Astrocyte (in vitro differentiated cells and primary cell): ENCODE measurements at regions not wholly inside any gene's neighbourhood (a gene's known extent, or its start where the extent isn't known, plus 50 kb on each side); places are given as distances from the start of the nearest gene placed in this dataset.

Experiments used
- DNase-seq: peaks from one replicate; pipeline ENCODE4 v3.0.0-alpha.2; 2010; ENCODE audit warnings: low read depth
- FAIRE-seq: peaks from 2 replicates; lab custom pipeline; 2011; peaks lifted over from hg19 to GRCh38; lab: Jason Lieb, UNC
- H2AFZ ChIP-seq: 2 replicates; pipeline ENCODE4 v1.6.0; 2012; ENCODE audit warnings: low read depth, low read length, inconsistent platforms
- H3K27ac ChIP-seq: 2 replicates; pipeline ENCODE4 v1.5.1; 2011; ENCODE audit warnings: low read depth, low read length, inconsistent platforms
- H3K27me3 ChIP-seq: 2 replicates; pipeline ENCODE4 v1.6.0; 2011; ENCODE audit warnings: low read length, inconsistent platforms; ENCODE audit not compliant: insufficient read depth
- H3K36me3 ChIP-seq: 2 replicates; pipeline ENCODE4 v1.5.1; 2011; ENCODE audit warnings: low read length, inconsistent platforms; ENCODE audit not compliant: insufficient read depth
- H3K4me1 ChIP-seq: 2 replicates; pipeline ENCODE4 v1.5.1; 2011; ENCODE audit warnings: low read length, inconsistent platforms; ENCODE audit not compliant: insufficient read depth
- H3K4me2 ChIP-seq: 2 replicates; pipeline ENCODE4 v1.6.0; 2012; ENCODE audit warnings: low read length, inconsistent platforms
- H3K4me3 ChIP-seq: 2 replicates; pipeline ENCODE4 v1.5.1; 2011; ENCODE audit warnings: low read depth, mild to moderate bottlenecking, low read length, inconsistent platforms; ENCODE audit not compliant: insufficient read depth
- H3K79me2 ChIP-seq: 2 replicates; pipeline ENCODE4 v1.6.0; 2012; ENCODE audit warnings: mild to moderate bottlenecking, low read length, inconsistent platforms; ENCODE audit not compliant: insufficient read depth
- H3K9ac ChIP-seq: 2 replicates; pipeline ENCODE4 v1.6.0; 2012; ENCODE audit warnings: mild to moderate bottlenecking, low read length, inconsistent platforms
- H3K9me3 ChIP-seq: 2 replicates; pipeline ENCODE4 v1.5.1; 2012; ENCODE audit warnings: low read depth, mild to moderate bottlenecking, low read length, inconsistent platforms; ENCODE audit not compliant: insufficient read depth
- H4K20me1 ChIP-seq: 2 replicates; pipeline ENCODE4 v1.6.0; 2012; ENCODE audit warnings: low read length, inconsistent platforms; ENCODE audit not compliant: insufficient read depth
- H3K27ac Mint-ChIP-seq: one replicate; pipeline ENCODE4 v1.8.0; 2021; ENCODE audit warnings: mild to moderate bottlenecking, mixed read lengths; ENCODE audit not compliant: unreplicated experiment
- H3K27me3 Mint-ChIP-seq: one replicate; pipeline ENCODE4 v1.8.0; 2021; ENCODE audit warnings: low read depth, mixed read lengths; ENCODE audit not compliant: unreplicated experiment
- H3K36me3 Mint-ChIP-seq: one replicate; pipeline ENCODE4 v1.8.0; 2021; ENCODE audit warnings: low read depth, mixed read lengths; ENCODE audit not compliant: unreplicated experiment
- H3K4me1 Mint-ChIP-seq: one replicate; pipeline ENCODE4 v1.8.0; 2021; ENCODE audit warnings: low read depth, mixed read lengths; ENCODE audit not compliant: unreplicated experiment
- H3K4me3 Mint-ChIP-seq: one replicate; pipeline ENCODE4 v1.8.0; 2021; ENCODE audit warnings: mild to moderate bottlenecking, moderate library complexity, mixed read lengths; ENCODE audit not compliant: unreplicated experiment
- H3K9me3 Mint-ChIP-seq: one replicate; pipeline ENCODE4 v1.8.0; 2021; ENCODE audit warnings: mild to moderate bottlenecking, mixed read lengths; ENCODE audit not compliant: unreplicated experiment
- CTCF ChIP-seq: IDR thresholded peaks from 2 replicates; pipeline ENCODE4 v1.5.1; 2011; ENCODE audit warnings: low read depth, mild to moderate bottlenecking, inconsistent platforms, low read length, moderate library complexity; ENCODE audit not compliant: insufficient read depth
- EZH2 ChIP-seq: IDR thresholded peaks from 2 replicates; pipeline ENCODE4 v1.6.1; 2012; ENCODE audit warnings: mild to moderate bottlenecking, low read length, inconsistent platforms; ENCODE audit not compliant: insufficient read depth

- Histone ChIP-seq H2AFZ (no peak overlapping the region), H3K4me2 (no peak overlapping the region), H3K27me3 (no peaks in the 10 kb centered on the region), H3K4me3 (no peak overlapping the region), H3K36me3 (no peaks in the 10 kb centered on the region), H4K20me1 (no peaks in the 10 kb centered on the region), H3K4me1 (peaks cover 3% of the 10 kb centered on the region), H3K79me2 (no peaks in the 10 kb centered on the region), H3K27ac (no peak overlapping the region), H3K9ac (no peak overlapping the region), H3K9me3 (no peaks in the 10 kb centered on the region)
- DNase-seq (no peak), FAIRE-seq (no peak)
- Mint-ChIP-seq H3K27ac (no peak overlapping the region), H3K4me3 (no peak overlapping the region), H3K4me1 (peaks cover 11% of the 10 kb centered on the region), H3K27me3 (no peaks in the 10 kb centered on the region), H3K36me3 (no peaks in the 10 kb centered on the region), H3K9me3 (no peaks in the 10 kb centered on the region)
- TF ChIP-seq EZH2 (no peak), CTCF (no peak)
These were observed 299.6 kb downstream of the INHBA start for GRCh38 chr7:41403291-41403690.

DNA sequence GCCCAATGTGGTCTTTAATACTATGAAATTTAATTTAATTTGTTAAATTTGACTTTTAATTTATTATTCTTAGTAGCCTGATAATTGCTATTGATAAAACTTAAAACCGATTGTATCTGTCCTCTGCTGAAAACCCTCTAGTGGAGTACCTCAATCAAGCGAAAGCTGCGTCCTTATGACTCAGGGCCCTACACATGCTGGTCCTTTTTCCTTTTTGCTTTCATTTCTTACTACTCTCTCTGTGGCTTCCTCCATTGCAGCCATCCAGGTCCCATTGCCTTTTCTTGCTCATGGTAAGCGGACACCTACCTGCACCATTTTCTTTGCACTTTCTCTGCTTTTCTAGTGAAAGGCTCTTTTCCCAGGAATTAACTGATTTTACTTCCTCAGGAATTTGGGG is 301.1 kb downstream of the INHBA start:
- H3K4me3 Mint-ChIP-seq, result no peak overlapping the region
- no peak overlapping the region for H3K4me3 ChIP-seq

More for the DNA sequence above, 301.1 kb downstream of the INHBA start:
- no peaks in the 10 kb centered on the region for H3K36me3 Mint-ChIP-seq
- no peaks in the 10 kb centered on the region for H3K36me3 ChIP-seq
- no peak overlapping the region for H3K4me2 ChIP-seq
- FAIRE-seq, result no peak
- no peaks in the 10 kb centered on the region for H3K27me3 Mint-ChIP-seq
- H3K9ac ChIP-seq, result no peak overlapping the region
- H3K4me1 Mint-ChIP-seq, result peaks cover 11% of the 10 kb centered on the region
- DNase-seq, result no peak
- H3K27me3 ChIP-seq, result no peaks in the 10 kb centered on the region
- H2AFZ ChIP-seq, result no peak overlapping the region
- no peak for TF ChIP-seq CTCF
- TF ChIP-seq EZH2, result no peak
- no peaks in the 10 kb centered on the region for H3K9me3 ChIP-seq
- H3K9me3 Mint-ChIP-seq, result no peaks in the 10 kb centered on the region
- H3K27ac ChIP-seq, result no peak overlapping the region
- no peak overlapping the region for H3K27ac Mint-ChIP-seq
- H3K4me1 ChIP-seq, result peaks cover 3% of the 10 kb centered on the region
- no peaks in the 10 kb centered on the region for H4K20me1 ChIP-seq
- H3K79me2 ChIP-seq, result no peaks in the 10 kb centered on the region
